Panc1 (cell line): ENCODE measurements at regions not wholly inside any gene's neighbourhood (a gene's known extent, or its start where the extent isn't known, plus 50 kb on each side); places are given as distances from the start of the nearest gene placed in this dataset.

Experiments
- CTCF ChIP-seq: fragments of 450-650 bp; IDR thresholded peaks from 2 replicates; pipeline ENCODE4 v1.5.1; 2017; ENCODE audit warnings: mild to moderate bottlenecking
- SIN3A ChIP-seq: IDR thresholded peaks from 2 replicates; pipeline ENCODE4 v1.6.1; 2012; ENCODE audit warnings: low read depth, mild to moderate bottlenecking, low read length, moderate library complexity, borderline replicate concordance; ENCODE audit not compliant: insufficient read depth

DNA sequence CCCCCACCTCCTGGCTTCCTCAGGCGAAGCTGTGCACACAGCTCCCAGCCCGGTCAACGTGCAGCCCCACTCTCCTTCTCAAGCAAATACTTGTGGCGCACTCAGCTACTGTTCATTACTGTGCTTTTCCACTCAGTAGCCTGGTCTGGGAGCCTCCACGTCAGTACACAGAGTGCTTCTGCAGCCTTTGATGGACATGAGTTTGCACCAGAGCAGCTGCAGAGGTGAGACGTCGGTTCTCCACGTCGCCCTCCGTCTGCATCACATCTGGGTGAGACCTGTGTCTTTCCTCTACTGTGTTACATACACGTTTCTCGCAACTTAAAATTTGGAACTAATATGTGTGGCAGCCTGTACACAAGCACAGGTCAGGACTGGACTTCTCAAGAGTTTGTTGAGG is 334.3 kb downstream of the C16orf95 start:
- TF ChIP-seq CTCF, result no peak
- no peak for TF ChIP-seq SIN3A
